GM12865 (cell line): ENCODE measurements at regions not wholly inside any gene's neighbourhood (a gene's known extent, or its start where the extent isn't known, plus 50 kb on each side); places are given as distances from the start of the nearest gene placed in this dataset.

ENCODE experiments used
- DNase-seq: peaks from one replicate; pipeline ENCODE4 v3.0.0; 2010; ENCODE audit warnings: low read depth
- H3K4me3 ChIP-seq: 2 replicates; pipeline ENCODE4 v1.5.1; 2011; ENCODE audit warnings: mild to moderate bottlenecking, low read depth, low read length, control low read depth
- TF ChIP-seq, protein P1 (sequence below): IDR thresholded peaks from 2 replicates; pipeline ENCODE4 v1.5.1; 2011; ENCODE audit warnings: low read length, control low read depth, low read depth, inconsistent platforms; ENCODE audit not compliant: insufficient read depth; ENCODE audit errors: missing control alignments

DNA sequence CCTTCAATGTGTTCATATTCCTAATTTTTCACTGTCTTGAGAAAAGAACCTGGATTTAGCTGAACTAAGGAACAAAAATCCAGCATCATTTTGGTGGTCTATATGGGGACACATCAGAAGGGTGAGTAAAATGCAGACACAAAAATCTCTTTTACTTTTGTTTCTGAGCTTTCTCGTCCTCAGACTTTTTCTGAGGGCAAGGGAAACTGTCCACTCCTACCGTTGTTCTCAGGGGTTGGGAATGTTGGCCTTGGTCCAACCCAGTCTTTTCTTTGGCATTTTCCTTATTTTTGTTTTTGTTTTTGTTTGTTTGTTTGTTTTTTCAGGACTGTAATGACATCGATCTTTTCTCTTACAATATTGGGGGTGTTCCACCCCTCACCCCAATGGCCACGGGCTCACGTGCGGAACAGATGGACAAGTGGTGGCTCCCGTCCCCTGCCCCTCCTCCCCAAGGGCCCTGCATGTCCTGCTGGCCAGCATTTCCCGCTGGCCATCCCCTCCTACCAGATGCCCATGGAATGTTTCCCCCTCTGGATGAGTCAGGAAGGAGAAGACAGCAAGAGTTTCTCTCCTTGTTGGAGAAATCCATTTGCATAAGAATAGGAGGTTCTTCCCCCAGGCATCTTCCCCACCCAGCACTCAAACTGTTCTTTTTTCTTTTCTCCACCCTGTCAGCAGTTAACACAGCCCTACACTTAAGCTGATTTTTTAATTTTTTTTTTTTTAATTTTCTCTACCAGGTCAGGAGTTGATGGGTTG is 305.4 kb upstream of the NDST4 start:
- DNase-seq, result no peak
- TF ChIP-seq, protein P1, sequence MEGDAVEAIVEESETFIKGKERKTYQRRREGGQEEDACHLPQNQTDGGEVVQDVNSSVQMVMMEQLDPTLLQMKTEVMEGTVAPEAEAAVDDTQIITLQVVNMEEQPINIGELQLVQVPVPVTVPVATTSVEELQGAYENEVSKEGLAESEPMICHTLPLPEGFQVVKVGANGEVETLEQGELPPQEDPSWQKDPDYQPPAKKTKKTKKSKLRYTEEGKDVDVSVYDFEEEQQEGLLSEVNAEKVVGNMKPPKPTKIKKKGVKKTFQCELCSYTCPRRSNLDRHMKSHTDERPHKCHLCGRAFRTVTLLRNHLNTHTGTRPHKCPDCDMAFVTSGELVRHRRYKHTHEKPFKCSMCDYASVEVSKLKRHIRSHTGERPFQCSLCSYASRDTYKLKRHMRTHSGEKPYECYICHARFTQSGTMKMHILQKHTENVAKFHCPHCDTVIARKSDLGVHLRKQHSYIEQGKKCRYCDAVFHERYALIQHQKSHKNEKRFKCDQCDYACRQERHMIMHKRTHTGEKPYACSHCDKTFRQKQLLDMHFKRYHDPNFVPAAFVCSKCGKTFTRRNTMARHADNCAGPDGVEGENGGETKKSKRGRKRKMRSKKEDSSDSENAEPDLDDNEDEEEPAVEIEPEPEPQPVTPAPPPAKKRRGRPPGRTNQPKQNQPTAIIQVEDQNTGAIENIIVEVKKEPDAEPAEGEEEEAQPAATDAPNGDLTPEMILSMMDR, result no peak
- no peak overlapping the region for H3K4me3 ChIP-seq

DNA sequence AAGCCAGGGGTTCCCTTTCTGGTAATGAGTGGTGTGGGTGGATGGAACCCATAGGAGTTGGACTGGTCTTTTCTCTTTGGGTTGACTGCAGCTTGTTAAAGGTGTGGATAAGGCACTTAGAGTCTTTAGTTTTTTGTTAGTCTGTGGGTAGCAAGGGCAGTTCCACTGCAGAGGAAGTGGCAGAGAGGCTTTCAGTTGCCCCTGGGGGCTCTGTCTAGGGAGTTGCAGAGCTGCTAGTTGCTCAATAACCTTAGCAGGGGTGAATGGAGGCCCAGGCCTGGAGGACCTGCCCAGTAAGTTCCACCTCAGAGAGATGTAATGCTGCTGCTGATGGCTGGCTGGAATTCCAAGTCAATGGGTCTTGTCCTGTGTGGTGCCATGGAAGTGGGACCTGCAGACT is 282.6 kb upstream of the NDST4 start:
- no peak for DNase-seq
- H3K4me3 ChIP-seq, result no peak overlapping the region
- TF ChIP-seq, protein P1, result no peak

DNA sequence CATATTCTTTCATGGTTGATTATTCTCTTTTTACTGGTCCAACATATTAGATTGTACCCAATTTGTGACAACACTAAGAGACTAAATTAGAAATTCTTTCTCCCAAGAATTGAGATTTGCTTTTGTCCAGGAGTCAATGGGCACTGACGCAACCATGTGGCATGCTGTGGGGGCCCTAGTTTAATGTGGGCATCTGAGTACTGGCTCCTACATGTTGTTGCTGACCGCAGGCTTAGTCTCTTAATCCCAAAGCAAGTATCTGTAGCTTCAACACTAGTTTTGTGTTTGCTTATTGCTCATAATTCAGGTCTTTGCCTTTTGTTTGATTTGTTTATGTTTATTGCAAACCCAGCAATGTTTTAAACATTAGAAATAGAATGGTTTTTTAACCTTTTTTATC is 263.4 kb upstream of the NDST4 start:
- no peak overlapping the region for H3K4me3 ChIP-seq
- DNase-seq, result no peak
- TF ChIP-seq, protein P1, result no peak

DNA sequence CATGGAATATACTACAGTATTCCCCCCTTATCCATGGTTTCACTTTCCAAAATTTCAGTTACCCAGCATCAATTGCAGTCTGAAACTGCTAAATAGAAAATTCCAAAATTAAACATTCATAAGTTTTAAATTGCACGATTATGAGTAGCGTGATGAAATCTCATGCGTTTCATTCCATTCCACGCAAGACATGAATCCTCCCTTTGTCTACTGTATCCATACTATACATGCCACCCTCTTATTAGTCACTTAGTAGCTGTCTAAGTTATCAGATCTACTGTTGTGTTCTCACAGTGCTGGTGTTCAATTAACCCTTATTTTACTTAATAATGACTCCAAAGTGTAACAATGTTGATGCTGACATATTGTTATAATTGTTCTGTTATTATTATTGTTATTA is 261.2 kb upstream of the NDST4 start:
- DNase-seq, result no peak
- TF ChIP-seq, protein P1, result no peak

DNA sequence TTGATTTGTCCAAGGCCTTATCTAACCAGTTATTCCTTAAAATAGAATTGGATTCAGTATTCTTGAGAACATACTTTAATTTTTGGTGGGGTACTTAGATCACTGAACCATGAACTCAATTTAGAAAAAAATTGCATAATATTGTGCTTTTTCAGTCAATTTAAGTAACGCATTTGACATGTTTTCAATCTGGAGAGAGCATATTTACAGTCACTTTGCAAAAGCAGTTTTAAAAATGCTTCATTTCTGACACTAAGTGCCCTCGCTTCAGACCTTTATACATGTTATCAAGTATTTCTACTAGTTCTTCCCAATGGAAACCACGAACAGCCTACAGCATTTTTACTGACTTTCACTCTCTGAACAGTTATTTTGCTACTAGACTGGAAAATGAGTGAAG is 257.1 kb upstream of the NDST4 start:
- H3K4me3 ChIP-seq, result no peak overlapping the region
- DNase-seq, result no peak
- TF ChIP-seq, protein P1, result no peak

More for the DNA sequence above, 261.2 kb upstream of the NDST4 start:
- H3K4me3 ChIP-seq, result no peak overlapping the region

DNA sequence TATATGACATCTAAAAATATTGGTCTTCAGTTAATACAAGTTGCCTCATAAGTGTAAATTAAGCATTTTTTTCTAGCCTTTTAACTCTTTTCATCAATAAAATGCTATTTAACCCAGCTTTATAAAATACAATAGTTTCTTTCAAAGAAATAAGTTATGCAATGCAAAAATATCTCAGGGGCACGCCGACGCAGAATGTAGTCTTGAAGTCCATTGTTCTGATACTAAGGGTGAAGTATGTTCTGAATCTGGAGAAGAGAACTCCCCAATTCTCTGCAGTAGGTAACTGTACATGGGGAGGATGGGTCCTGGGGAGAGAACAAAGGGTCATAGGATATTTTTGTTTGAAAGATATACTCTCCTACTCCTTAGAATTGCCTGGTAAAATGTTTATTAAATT is 256.6 kb upstream of the NDST4 start:
- DNase-seq, result no peak
- no peak overlapping the region for H3K4me3 ChIP-seq
- TF ChIP-seq, protein P1, result no peak

DNA sequence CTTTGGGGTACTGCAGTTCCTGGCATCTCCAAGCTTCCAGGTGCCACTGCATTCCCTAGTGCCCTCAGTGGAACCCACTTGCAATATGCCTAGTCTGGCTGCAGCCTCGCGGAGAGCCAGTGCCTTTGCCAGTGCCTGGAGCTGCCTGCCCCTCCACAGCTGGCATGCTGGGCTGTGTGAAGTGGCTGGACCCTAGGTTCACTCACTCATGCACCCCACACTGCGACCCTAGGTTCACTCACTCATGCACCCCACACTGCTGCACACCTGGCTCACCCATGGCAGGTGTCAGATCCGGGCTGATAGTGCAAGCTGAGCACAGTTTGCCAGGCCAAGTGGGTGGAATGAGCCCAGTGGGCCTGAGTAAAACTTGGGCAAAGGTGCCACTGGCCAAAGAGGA is 253.0 kb upstream of the NDST4 start:
- no peak for DNase-seq
- no peak overlapping the region for H3K4me3 ChIP-seq
- TF ChIP-seq, protein P1, result no peak
